ENCODE measurements at regions not wholly inside any gene's neighbourhood (a gene's known extent, or its start where the extent isn't known, plus 50 kb on each side); places are given as distances from the start of the nearest gene placed in this dataset.
A peak's percentile ranks its signal among the peaks of the same experiment; 100 is the strongest.

DNA sequence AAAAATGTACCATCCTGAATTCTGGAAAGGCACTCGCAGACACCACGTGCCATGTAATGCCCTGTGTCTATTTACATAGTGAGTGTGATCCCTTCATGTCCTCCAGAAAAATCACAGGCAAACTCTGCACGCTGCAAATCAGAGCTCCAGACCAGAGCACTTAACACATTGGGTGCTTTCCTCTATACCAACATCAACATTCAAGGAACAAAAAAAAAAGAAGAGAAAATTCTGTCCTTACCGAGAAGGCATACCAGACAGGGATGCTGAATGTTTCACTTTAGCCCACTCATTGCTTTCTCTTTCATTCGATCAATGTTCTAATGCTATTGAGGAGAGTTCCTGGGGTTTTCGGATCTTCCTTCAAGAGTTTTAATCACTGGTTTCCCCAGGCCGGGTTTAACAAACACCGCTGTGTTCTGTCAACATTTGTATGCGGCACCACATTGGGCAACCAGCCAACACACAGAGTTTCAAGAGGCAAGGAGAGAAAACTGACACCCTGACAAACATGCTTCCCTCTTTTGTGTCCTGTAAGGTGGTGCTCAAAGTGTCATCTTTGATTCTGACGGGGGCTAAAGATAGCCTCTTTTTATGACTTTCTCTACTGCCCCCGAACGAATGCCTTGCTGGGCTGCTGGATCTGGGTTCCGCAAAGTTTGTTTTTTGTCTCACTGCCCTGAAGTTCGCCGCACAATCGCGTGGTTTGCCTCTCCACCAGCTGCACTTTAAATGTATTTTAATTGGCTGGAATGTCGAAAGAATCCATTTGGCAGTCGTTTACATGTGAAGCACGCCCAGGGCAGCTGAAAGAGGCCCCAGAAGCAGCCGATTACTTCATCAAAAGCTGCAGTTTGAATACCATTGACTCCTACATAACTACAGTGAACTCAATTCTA is 106.4 kb upstream of the NCKAP5 start:
- DNase-seq (ENCODE audit: low read depth in 6 of 9, low spot score in 9 of 9), result peak in 1 of 9 donors; percentile 5
- Histone ChIP-seq H3K27ac (ENCODE audit: low read depth in 1 of 2, low read length in 1 of 2) (peak overlapping the region in 1 of 2 donors; percentile 53), H3K36me3 (ENCODE audit: control insufficient read depth in 2 of 2, insufficient read depth in 2 of 2, low read length in 1 of 2) (no peaks in the 10 kb centered on the region), H3K4me1 (ENCODE audit: control insufficient read depth in 2 of 2, insufficient read depth in 2 of 2, low read length in 2 of 2) (no peaks in the 10 kb centered on the region), H3K4me3 (ENCODE audit: low read length in 2 of 2) (no peak overlapping the region), H3K27me3 (ENCODE audit: control insufficient read depth in 2 of 2, insufficient read depth in 1 of 2, low read length in 1 of 2) (peaks cover 0 to 5% of the 10 kb centered on the region in 2 donors), H3K9me3 (ENCODE audit: control insufficient read depth in 2 of 2, insufficient read depth in 1 of 2, low read length in 1 of 2) (no peaks in the 10 kb centered on the region)
- WGBS, result 19% methylated on average over 21 of the region's 21 CpGs

DNA sequence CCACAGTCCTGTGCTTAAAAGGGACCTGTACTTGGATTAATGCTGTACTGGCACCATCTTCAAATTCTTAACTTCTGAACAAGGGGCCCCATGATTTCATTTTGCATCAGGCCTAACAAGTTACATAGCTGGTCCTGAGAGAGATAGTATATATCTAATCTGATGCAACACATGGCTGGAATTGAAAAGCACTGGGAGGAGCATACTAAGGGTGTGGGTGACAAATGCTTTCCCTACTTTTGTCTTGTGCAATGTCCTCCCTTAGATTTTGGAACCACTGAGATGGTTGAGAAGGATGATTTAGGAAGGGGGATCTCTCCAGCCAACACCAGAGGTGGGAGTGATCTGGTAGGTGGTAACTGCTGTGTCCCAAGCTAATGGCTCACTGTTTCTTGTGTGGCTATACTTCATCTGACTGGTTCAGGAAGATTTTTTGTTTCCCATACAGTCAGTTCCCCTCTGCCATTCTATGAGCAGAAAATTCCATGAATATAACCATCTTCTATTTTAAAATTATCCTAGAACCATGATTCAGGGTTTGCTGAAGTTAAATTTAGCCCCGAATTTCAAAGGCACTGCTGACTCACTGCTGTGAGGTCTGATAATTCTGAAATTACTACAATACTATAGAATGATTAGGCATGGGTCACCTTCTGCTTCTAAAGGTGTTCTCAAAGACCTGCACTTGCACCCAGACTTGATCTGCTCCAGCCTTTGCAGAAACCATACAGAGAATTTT is 108.3 kb upstream of the NCKAP5 start:
- no peak for DNase-seq (ENCODE audit: low read depth in 6 of 9, low spot score in 9 of 9)
- Histone ChIP-seq H3K36me3 (ENCODE audit: control insufficient read depth in 2 of 2, insufficient read depth in 2 of 2, low read length in 1 of 2) (no peaks in the 10 kb centered on the region), H3K4me1 (ENCODE audit: control insufficient read depth in 2 of 2, insufficient read depth in 2 of 2, low read length in 2 of 2) (no peaks in the 10 kb centered on the region), H3K4me3 (ENCODE audit: low read length in 2 of 2) (no peak overlapping the region), H3K27ac (ENCODE audit: low read depth in 1 of 2, low read length in 1 of 2) (no peak overlapping the region), H3K9me3 (ENCODE audit: control insufficient read depth in 2 of 2, insufficient read depth in 1 of 2, low read length in 1 of 2) (no peaks in the 10 kb centered on the region), H3K27me3 (ENCODE audit: control insufficient read depth in 2 of 2, insufficient read depth in 1 of 2, low read length in 1 of 2) (peaks cover 0 to 5% of the 10 kb centered on the region in 2 donors)
- 89% methylated on average over 1 of the region's 1 CpG for WGBS

DNA sequence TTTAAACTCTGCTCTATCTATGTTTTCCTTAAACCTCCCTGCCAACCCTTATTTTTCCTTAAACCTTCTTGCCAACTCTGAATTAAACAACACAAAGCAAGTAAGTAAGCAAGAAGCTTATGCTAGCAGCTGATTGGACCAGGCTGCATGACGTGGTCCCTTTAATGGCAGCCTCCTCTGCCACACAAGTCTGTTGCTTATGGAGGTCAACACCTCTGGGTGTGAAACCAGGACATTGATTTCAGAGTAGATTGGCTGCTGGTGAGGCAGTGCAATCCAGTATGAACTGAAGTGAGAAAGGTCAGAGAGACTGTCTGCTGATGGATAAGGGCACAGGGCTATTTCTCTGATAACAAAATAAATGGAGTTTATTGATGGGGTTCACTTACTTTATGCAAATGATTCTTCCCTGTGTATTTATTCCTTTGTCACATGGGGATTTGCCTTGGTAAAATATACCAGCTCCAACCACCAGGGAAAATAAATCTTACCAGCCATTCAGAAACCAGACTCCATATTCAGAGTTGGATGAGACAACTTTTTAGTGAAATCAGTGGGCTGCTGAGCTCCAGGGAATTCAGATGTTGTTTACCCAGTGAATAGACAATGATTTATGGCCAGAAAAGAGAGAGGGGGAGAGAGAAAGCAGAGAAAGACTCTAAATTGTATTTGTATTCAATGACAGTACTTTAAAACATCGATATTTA is 112.2 kb upstream of the NCKAP5 start:
- Histone ChIP-seq H3K36me3 (ENCODE audit: control insufficient read depth in 2 of 2, insufficient read depth in 2 of 2, low read length in 1 of 2) (no peaks in the 10 kb centered on the region), H3K27ac (ENCODE audit: low read depth in 1 of 2, low read length in 1 of 2) (no peak overlapping the region), H3K4me3 (ENCODE audit: low read length in 2 of 2) (no peak overlapping the region), H3K27me3 (ENCODE audit: control insufficient read depth in 2 of 2, insufficient read depth in 1 of 2, low read length in 1 of 2) (no peaks in the 10 kb centered on the region), H3K9me3 (ENCODE audit: control insufficient read depth in 2 of 2, insufficient read depth in 1 of 2, low read length in 1 of 2) (no peaks in the 10 kb centered on the region), H3K4me1 (ENCODE audit: control insufficient read depth in 2 of 2, insufficient read depth in 2 of 2, low read length in 2 of 2) (no peaks in the 10 kb centered on the region)
- WGBS, result 66% methylated on average over 2 of the region's 2 CpGs
- no peak for DNase-seq (ENCODE audit: low read depth in 6 of 9, low spot score in 9 of 9)

DNA sequence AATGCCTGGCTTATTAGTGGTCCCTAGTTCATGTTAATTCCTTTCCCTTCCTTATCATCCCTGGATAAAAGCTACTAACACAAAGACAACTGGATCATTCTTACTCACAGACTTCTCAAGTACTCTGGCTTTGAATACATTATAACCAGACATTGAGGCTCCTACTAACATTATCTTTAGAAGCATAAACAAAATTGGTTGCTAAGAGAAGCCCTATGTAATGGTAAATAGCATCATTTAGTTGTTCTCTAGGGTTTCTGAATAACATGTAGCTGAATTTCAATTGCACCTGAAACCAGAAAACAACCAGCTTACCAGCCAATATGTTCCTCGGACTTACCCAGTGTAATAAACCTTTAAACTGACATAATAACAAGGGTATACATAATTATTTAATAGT is 114.1 kb upstream of the NCKAP5 start:
- 94% methylated on average over 1 of the region's 1 CpG for WGBS
- no peak overlapping the region for H3K4me3 ChIP-seq (ENCODE audit: low read length in 2 of 2)
- no peaks in the 10 kb centered on the region for H3K36me3 ChIP-seq (ENCODE audit: control insufficient read depth in 2 of 2, insufficient read depth in 2 of 2, low read length in 1 of 2)
- H3K9me3 ChIP-seq (ENCODE audit: control insufficient read depth in 2 of 2, insufficient read depth in 1 of 2, low read length in 1 of 2), result no peaks in the 10 kb centered on the region
- DNase-seq (ENCODE audit: low read depth in 6 of 9, low spot score in 9 of 9), result no peak
- no peaks in the 10 kb centered on the region for H3K27me3 ChIP-seq (ENCODE audit: control insufficient read depth in 2 of 2, insufficient read depth in 1 of 2, low read length in 1 of 2)
- no peaks in the 10 kb centered on the region for H3K4me1 ChIP-seq (ENCODE audit: control insufficient read depth in 2 of 2, insufficient read depth in 2 of 2, low read length in 2 of 2)
- H3K27ac ChIP-seq (ENCODE audit: low read depth in 1 of 2, low read length in 1 of 2), result no peak overlapping the region

DNA sequence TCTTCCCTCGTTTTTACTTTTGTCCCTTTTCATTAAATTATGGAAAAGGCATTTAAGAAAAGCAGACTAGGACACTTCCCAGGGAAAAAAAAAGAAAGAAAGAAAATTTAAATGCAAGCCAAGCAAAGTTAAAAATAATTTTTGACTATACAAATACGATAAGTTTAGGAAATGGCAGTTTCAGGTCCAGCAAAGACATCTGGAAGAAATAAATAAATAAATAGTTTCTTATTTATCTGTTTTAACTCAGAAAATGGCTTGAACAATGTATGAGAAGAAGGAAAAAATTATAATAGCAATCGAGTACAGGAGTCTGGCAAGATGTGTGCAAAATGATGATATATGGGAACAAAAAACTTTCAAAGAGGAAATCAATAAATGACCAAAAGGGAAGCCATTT is 114.6 kb upstream of the NCKAP5 start:
- Histone ChIP-seq H3K36me3 (ENCODE audit: control insufficient read depth in 2 of 2, insufficient read depth in 2 of 2, low read length in 1 of 2) (no peaks in the 10 kb centered on the region), H3K9me3 (ENCODE audit: control insufficient read depth in 2 of 2, insufficient read depth in 1 of 2, low read length in 1 of 2) (no peaks in the 10 kb centered on the region), H3K4me1 (ENCODE audit: control insufficient read depth in 2 of 2, insufficient read depth in 2 of 2, low read length in 2 of 2) (no peaks in the 10 kb centered on the region), H3K27ac (ENCODE audit: low read depth in 1 of 2, low read length in 1 of 2) (no peak overlapping the region), H3K4me3 (ENCODE audit: low read length in 2 of 2) (no peak overlapping the region), H3K27me3 (ENCODE audit: control insufficient read depth in 2 of 2, insufficient read depth in 1 of 2, low read length in 1 of 2) (no peaks in the 10 kb centered on the region)
- DNase-seq (ENCODE audit: low read depth in 6 of 9, low spot score in 9 of 9), result no peak
- 72% methylated on average over 3 of the region's 3 CpGs for WGBS

DNA sequence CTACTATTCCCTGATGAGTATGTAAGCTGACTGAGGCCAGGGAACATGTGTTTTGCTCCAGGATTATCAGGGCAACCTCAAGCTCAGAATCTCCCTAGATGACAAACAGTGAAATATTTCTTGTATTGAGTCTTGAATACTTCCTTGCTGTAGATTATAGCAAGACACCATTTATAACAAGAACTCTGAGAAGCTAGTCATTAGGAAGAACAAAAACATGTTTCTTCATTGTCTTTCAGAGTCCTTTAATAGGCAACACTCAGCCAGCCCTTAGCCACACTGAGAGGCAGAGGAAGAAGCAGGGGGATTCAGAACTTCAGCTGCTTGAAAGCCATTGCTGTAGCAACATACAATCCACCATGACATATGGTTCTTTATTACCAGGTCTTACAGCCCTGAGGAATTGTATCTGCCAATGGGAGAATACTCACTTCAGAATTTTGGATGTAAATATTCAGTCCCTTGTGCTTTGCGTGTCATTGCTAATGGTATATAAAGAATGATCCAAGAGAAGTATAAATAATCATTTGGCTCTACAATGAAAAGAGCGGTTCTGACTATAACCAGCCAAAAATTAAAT is 117.5 kb upstream of the NCKAP5 start:
- H3K27ac ChIP-seq (ENCODE audit: low read depth in 1 of 2, low read length in 1 of 2), result no peak overlapping the region
- WGBS, result 96% methylated on average over 2 of the region's 2 CpGs

DNA sequence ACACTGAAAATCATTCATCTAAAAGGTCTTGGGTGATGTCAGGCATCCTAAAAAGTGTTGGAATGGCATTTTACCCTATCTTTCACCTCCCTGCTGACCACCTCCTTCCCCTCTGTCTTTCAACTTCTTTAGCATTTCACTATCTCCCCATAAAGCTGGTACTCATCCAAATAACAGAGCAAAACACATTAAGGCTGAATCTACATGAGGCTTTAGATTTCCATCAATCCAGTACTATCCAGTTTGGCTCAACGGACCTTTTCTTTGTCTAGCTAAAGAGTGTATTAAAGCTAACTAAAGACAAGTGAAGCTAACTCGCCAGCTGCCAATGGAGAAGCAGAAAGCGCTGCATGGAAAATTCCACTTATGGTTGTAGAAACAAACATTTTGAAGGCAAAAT is 122.5 kb upstream of the NCKAP5 start:
- Histone ChIP-seq H3K27ac (ENCODE audit: low read depth in 1 of 2, low read length in 1 of 2) (no peak overlapping the region), H3K9me3 (ENCODE audit: control insufficient read depth in 2 of 2, insufficient read depth in 1 of 2, low read length in 1 of 2) (no peaks in the 10 kb centered on the region), H3K4me3 (ENCODE audit: low read length in 2 of 2) (no peak overlapping the region), H3K4me1 (ENCODE audit: control insufficient read depth in 2 of 2, insufficient read depth in 2 of 2, low read length in 2 of 2) (no peaks in the 10 kb centered on the region), H3K27me3 (ENCODE audit: control insufficient read depth in 2 of 2, insufficient read depth in 1 of 2, low read length in 1 of 2) (no peaks in the 10 kb centered on the region), H3K36me3 (ENCODE audit: control insufficient read depth in 2 of 2, insufficient read depth in 2 of 2, low read length in 1 of 2) (no peaks in the 10 kb centered on the region)
- no peak for DNase-seq (ENCODE audit: low read depth in 6 of 9, low spot score in 9 of 9)
- WGBS, result 66% methylated on average over 3 of the region's 3 CpGs

More for the DNA sequence above, 117.5 kb upstream of the NCKAP5 start:
- DNase-seq (ENCODE audit: low read depth in 6 of 9, low spot score in 9 of 9), result no peak
- H3K9me3 ChIP-seq (ENCODE audit: control insufficient read depth in 2 of 2, insufficient read depth in 1 of 2, low read length in 1 of 2), result no peaks in the 10 kb centered on the region
- H3K4me3 ChIP-seq (ENCODE audit: low read length in 2 of 2), result no peak overlapping the region
- H3K27me3 ChIP-seq (ENCODE audit: control insufficient read depth in 2 of 2, insufficient read depth in 1 of 2, low read length in 1 of 2), result no peaks in the 10 kb centered on the region
- H3K4me1 ChIP-seq (ENCODE audit: control insufficient read depth in 2 of 2, insufficient read depth in 2 of 2, low read length in 2 of 2), result no peaks in the 10 kb centered on the region
- no peaks in the 10 kb centered on the region for H3K36me3 ChIP-seq (ENCODE audit: control insufficient read depth in 2 of 2, insufficient read depth in 2 of 2, low read length in 1 of 2)

DNA sequence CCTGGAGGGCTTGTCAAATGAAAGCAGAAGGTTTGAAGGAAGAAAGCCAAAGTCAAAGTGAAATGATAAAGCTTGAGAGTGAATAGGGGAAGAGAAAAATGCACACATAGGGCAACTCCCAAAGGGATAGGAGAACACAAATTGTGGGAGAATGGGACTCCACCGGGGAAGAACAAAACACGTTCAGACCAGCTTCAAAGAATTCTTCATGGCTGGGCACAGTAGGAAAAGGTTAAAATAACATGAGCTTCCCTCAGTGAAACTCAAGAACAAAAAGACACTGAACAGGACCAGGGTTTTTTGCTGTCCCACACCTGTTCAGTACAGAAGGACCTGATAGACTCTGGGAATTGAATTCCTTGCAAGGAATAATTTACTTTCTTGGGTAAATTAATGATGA is 123.1 kb upstream of the NCKAP5 start:
- Histone ChIP-seq H3K4me1 (ENCODE audit: control insufficient read depth in 2 of 2, insufficient read depth in 2 of 2, low read length in 2 of 2) (no peaks in the 10 kb centered on the region), H3K9me3 (ENCODE audit: control insufficient read depth in 2 of 2, insufficient read depth in 1 of 2, low read length in 1 of 2) (no peaks in the 10 kb centered on the region), H3K4me3 (ENCODE audit: low read length in 2 of 2) (no peak overlapping the region), H3K27ac (ENCODE audit: low read depth in 1 of 2, low read length in 1 of 2) (no peak overlapping the region), H3K27me3 (ENCODE audit: control insufficient read depth in 2 of 2, insufficient read depth in 1 of 2, low read length in 1 of 2) (no peaks in the 10 kb centered on the region), H3K36me3 (ENCODE audit: control insufficient read depth in 2 of 2, insufficient read depth in 2 of 2, low read length in 1 of 2) (no peaks in the 10 kb centered on the region)
- 69% methylated on average over 2 of the region's 2 CpGs for WGBS
- no peak for DNase-seq (ENCODE audit: low read depth in 6 of 9, low spot score in 9 of 9)
